ENCODE measurements at regions not wholly inside any gene's neighbourhood (a gene's known extent, or its start where the extent isn't known, plus 50 kb on each side); places are given as distances from the start of the nearest gene placed in this dataset.

DNA sequence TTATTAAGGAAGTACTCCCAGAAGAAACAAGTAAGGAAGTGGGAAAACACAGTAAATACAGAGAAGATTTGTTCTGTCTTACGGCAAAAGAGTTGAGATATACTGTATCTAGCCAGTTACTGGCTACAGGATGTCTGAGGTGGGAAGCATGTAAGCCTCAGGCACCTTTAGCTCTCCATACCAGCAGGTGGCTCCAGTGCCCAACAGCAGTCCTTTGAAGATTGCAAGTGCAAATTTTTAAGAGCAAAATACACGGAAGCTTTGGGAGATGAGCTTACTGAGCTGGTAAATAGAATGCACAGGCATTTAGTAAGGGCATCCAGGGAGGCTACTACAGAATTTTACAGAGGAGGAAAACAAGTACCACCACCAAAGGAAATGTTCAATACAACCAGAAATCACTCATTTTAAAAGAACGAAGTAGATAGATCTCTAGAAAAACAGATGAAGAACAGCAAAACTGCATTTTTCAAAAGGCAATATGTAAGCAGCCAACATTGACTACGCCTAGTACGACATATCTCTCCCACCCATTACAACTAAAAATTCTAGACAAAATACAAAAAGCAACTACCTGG, 57.9 kb upstream of the VSTM2B start:
- no peaks in the 10 kb centered on the region for H3K9me3 ChIP-seq (ENCODE audit: control insufficient read depth, insufficient read depth, low read length)
- no CpG with 5 or more reads among the region's 5 CpGs for WGBS (ENCODE audit: insufficient coverage, insufficient read length)
- no peak for DNase-seq (ENCODE audit: low read depth, low spot score)
- H3K36me3 ChIP-seq (ENCODE audit: control insufficient read depth, insufficient read depth, low read length): no peaks in the 10 kb centered on the region
- H3K4me1 ChIP-seq (ENCODE audit: control insufficient read depth, insufficient read depth, low read length): no peaks in the 10 kb centered on the region
- no peak overlapping the region for H3K27ac ChIP-seq (ENCODE audit: low read length)
- H3K4me3 ChIP-seq (ENCODE audit: low read length): no peak overlapping the region
- no peaks in the 10 kb centered on the region for H3K27me3 ChIP-seq (ENCODE audit: control insufficient read depth, insufficient read depth, low read length)

DNA sequence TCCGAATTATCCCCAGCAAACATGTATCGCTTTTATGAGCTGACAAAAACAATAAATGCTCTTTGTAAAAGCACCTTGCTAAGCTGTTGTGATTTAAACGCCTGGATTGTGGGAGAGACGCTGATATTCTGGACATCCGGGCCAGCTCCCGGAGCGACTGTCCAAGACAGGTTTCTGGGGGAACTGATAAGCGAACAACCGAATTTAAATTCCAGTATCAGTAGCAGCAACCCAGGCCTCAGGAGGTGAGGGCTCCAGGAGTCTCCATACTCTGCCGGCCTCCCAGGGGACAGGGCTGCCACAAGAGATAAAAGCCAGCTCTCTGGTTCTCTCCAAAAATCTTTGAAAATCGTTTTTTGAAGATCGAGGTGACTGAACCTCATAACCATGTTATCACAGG, 50.3 kb upstream of the VSTM2B start:
- H3K9me3 ChIP-seq (ENCODE audit: control insufficient read depth, insufficient read depth, low read length): no peaks in the 10 kb centered on the region
- WGBS (ENCODE audit: insufficient coverage, insufficient read length): no CpG with 5 or more reads among the region's 12 CpGs
- no peak for DNase-seq (ENCODE audit: low read depth, low spot score)
- H3K27me3 ChIP-seq (ENCODE audit: control insufficient read depth, insufficient read depth, low read length): no peaks in the 10 kb centered on the region
- H3K36me3 ChIP-seq (ENCODE audit: control insufficient read depth, insufficient read depth, low read length): no peaks in the 10 kb centered on the region
- no peaks in the 10 kb centered on the region for H3K4me1 ChIP-seq (ENCODE audit: control insufficient read depth, insufficient read depth, low read length)
- H3K27ac ChIP-seq (ENCODE audit: low read length): no peak overlapping the region
- no peak overlapping the region for H3K4me3 ChIP-seq (ENCODE audit: low read length)

Data from iPS DF 6.9 (cell line).